ENCODE measurements at regions not wholly inside any gene's neighbourhood (a gene's known extent, or its start where the extent isn't known, plus 50 kb on each side); places are given as distances from the start of the nearest gene placed in this dataset.

- WGBS = 97% methylated on average over 2 of the region's 2 CpGs
Observed at GRCh38 chr11:112437096-112437495, 176.4 kb upstream of the PLET1 start.

GRCh38 chr11:112439614-112440013 is 179.0 kb upstream of the PLET1 start:
- H3K4me1 ChIP-seq (ENCODE audit: insufficient read depth, low read length) = no peaks in the 10 kb centered on the region
- H3K9me3 ChIP-seq (ENCODE audit: insufficient read depth, low read depth, low read length) = peaks cover 3% of the 10 kb centered on the region; the same call in 1 of the 2 replicates
- H3K9ac ChIP-seq (ENCODE audit: low read depth, low read length) = no peak overlapping the region
- no peaks in the 10 kb centered on the region for H3K36me3 ChIP-seq (ENCODE audit: insufficient read depth, low read length)
- no peaks in the 10 kb centered on the region for H3K27me3 ChIP-seq (ENCODE audit: insufficient read depth, low read length)
- no CpG with 5 or more reads among the region's 2 CpGs for WGBS
- H3K27ac ChIP-seq (ENCODE audit: low read depth, low read length) = no peak overlapping the region
- H3K4me3 ChIP-seq (ENCODE audit: low read length) = no peak overlapping the region

More at GRCh38 chr11:112437096-112437495, 176.4 kb upstream of the PLET1 start:
- H3K4me3 ChIP-seq (ENCODE audit: low read length) = no peak overlapping the region
- no peaks in the 10 kb centered on the region for H3K9me3 ChIP-seq (ENCODE audit: insufficient read depth, low read depth, low read length)
- no peak overlapping the region for H3K9ac ChIP-seq (ENCODE audit: low read depth, low read length)
- H3K36me3 ChIP-seq (ENCODE audit: insufficient read depth, low read length) = no peaks in the 10 kb centered on the region
- H3K4me1 ChIP-seq (ENCODE audit: insufficient read depth, low read length) = no peaks in the 10 kb centered on the region
- no peak overlapping the region for H3K27ac ChIP-seq (ENCODE audit: low read depth, low read length)
- no peaks in the 10 kb centered on the region for H3K27me3 ChIP-seq (ENCODE audit: insufficient read depth, low read length)

GRCh38 chr11:112440518-112440917 is 179.9 kb upstream of the PLET1 start:
- 94% methylated on average over 1 of the region's 1 CpG for WGBS
- H3K36me3 ChIP-seq (ENCODE audit: insufficient read depth, low read length) = no peaks in the 10 kb centered on the region
- H3K4me3 ChIP-seq (ENCODE audit: low read length) = no peak overlapping the region

GRCh38 chr11:112448168-112448567 is 187.5 kb upstream of the PLET1 start:
- 89% methylated on average over 4 of the region's 4 CpGs for WGBS
- no peak overlapping the region for H3K27ac ChIP-seq (ENCODE audit: low read depth, low read length)
- no peaks in the 10 kb centered on the region for H3K4me1 ChIP-seq (ENCODE audit: insufficient read depth, low read length)
- H3K4me3 ChIP-seq (ENCODE audit: low read length) = no peak overlapping the region
- H3K36me3 ChIP-seq (ENCODE audit: insufficient read depth, low read length) = no peaks in the 10 kb centered on the region
- H3K27me3 ChIP-seq (ENCODE audit: insufficient read depth, low read length) = no peaks in the 10 kb centered on the region
- no peak overlapping the region for H3K9ac ChIP-seq (ENCODE audit: low read depth, low read length)
- peaks cover 13% of the 10 kb centered on the region; the same call in 1 of the 2 replicates for H3K9me3 ChIP-seq (ENCODE audit: insufficient read depth, low read depth, low read length)

More at GRCh38 chr11:112440518-112440917, 179.9 kb upstream of the PLET1 start:
- Histone ChIP-seq H3K27ac (ENCODE audit: low read depth, low read length) (no peak overlapping the region), H3K9me3 (ENCODE audit: insufficient read depth, low read depth, low read length) (peaks cover 3% of the 10 kb centered on the region; the same call in 1 of the 2 replicates), H3K27me3 (ENCODE audit: insufficient read depth, low read length) (no peaks in the 10 kb centered on the region), H3K4me1 (ENCODE audit: insufficient read depth, low read length) (no peaks in the 10 kb centered on the region), H3K9ac (ENCODE audit: low read depth, low read length) (no peak overlapping the region)

- Histone ChIP-seq H3K27ac (ENCODE audit: low read depth, low read length) (no peak overlapping the region), H3K4me1 (ENCODE audit: insufficient read depth, low read length) (no peaks in the 10 kb centered on the region), H3K36me3 (ENCODE audit: insufficient read depth, low read length) (no peaks in the 10 kb centered on the region), H3K27me3 (ENCODE audit: insufficient read depth, low read length) (no peaks in the 10 kb centered on the region), H3K9ac (ENCODE audit: low read depth, low read length) (no peak overlapping the region), H3K4me3 (ENCODE audit: low read length) (no peak overlapping the region), H3K9me3 (ENCODE audit: insufficient read depth, low read depth, low read length) (peaks cover 13% of the 10 kb centered on the region; the same call in 1 of the 2 replicates)
- WGBS = 56% methylated on average over 1 of the region's 1 CpG
Observed at GRCh38 chr11:112448806-112449205, 188.1 kb upstream of the PLET1 start.

DNA sequence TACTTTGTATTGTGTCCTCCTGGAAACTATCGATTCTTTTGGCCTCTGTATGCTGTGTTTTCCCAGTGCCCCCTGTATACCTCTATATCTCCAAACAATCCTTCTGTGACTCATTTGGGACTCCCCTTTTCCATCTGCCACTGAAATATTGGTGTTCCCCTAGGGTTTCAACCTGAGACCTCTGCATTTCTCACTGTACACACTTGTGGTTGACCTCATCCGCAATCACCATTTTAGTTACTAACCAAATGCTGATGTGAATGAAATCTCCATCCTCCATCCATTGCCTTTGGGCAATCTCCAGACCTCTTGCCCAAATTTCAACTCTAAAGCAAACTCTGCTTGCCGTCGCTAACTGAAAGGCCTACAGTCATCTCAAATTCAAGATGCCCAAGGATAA is 190.6 kb upstream of the PLET1 start:
- H3K4me1 ChIP-seq (ENCODE audit: insufficient read depth, low read length) = no peaks in the 10 kb centered on the region
- H3K4me3 ChIP-seq (ENCODE audit: low read length) = no peak overlapping the region
- no peaks in the 10 kb centered on the region for H3K27me3 ChIP-seq (ENCODE audit: insufficient read depth, low read length)
- no peaks in the 10 kb centered on the region for H3K36me3 ChIP-seq (ENCODE audit: insufficient read depth, low read length)
- H3K9ac ChIP-seq (ENCODE audit: low read depth, low read length) = no peak overlapping the region
- peaks cover 10% of the 10 kb centered on the region; the same call in 1 of the 2 replicates for H3K9me3 ChIP-seq (ENCODE audit: insufficient read depth, low read depth, low read length)
- H3K27ac ChIP-seq (ENCODE audit: low read depth, low read length) = no peak overlapping the region
- 95% methylated on average over 4 of the region's 4 CpGs for WGBS

- Histone ChIP-seq H3K27me3 (ENCODE audit: insufficient read depth, low read length) (no peaks in the 10 kb centered on the region), H3K4me1 (ENCODE audit: insufficient read depth, low read length) (no peaks in the 10 kb centered on the region), H3K36me3 (ENCODE audit: insufficient read depth, low read length) (no peaks in the 10 kb centered on the region), H3K9me3 (ENCODE audit: insufficient read depth, low read depth, low read length) (no peaks in the 10 kb centered on the region), H3K27ac (ENCODE audit: low read depth, low read length) (no peak overlapping the region), H3K4me3 (ENCODE audit: low read length) (no peak overlapping the region), H3K9ac (ENCODE audit: low read depth, low read length) (no peak overlapping the region)
- 83% methylated on average over 2 of the region's 4 CpGs for WGBS
Observed at GRCh38 chr11:112453601-112454577, 193.2 kb upstream of the PLET1 start.

DNA sequence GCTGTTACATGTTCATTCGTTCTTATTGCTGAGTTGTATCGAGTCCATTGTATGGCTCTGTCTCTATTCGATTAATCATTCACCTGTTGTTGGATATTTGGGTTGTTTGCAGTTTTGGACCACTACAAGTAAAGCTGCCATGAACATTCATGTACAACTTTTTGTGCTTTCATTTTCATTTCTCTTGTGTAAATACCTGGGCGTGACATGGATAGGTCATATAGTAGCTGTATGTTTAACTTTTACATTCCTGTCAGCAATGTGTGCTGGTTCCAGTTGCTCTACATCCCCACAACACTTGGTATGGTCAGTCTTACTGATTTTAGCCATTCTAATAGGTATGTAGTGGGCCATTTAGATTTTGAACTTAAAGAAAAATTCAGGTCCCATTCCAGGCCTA is 194.2 kb upstream of the PLET1 start:
- Histone ChIP-seq H3K4me3 (ENCODE audit: low read length) (no peak overlapping the region), H3K9ac (ENCODE audit: low read depth, low read length) (no peak overlapping the region), H3K36me3 (ENCODE audit: insufficient read depth, low read length) (no peaks in the 10 kb centered on the region), H3K9me3 (ENCODE audit: insufficient read depth, low read depth, low read length) (no peaks in the 10 kb centered on the region), H3K4me1 (ENCODE audit: insufficient read depth, low read length) (no peaks in the 10 kb centered on the region), H3K27ac (ENCODE audit: low read depth, low read length) (no peak overlapping the region), H3K27me3 (ENCODE audit: insufficient read depth, low read length) (no peaks in the 10 kb centered on the region)
- 96% methylated on average over 3 of the region's 4 CpGs for WGBS

DNA sequence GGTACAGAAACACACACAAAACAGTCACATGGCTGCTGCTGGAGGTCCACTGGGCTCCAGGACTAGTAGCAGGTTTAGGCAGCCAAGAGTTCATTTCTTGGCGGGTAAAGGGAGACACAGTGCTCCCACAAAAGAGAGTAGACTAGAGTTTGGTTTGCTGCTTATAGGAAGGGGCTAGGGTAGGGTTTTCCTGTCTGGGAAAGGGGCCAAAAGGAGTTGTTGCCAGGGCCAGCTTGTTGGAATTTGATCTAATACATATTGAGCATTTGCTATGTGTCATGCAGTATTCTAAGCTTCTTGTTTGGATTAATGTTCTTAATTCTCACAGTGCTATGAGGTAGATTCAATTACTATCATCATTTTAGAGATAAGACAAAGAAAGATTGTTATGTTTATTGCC is 195.1 kb upstream of the PLET1 start:
- no peaks in the 10 kb centered on the region for H3K36me3 ChIP-seq (ENCODE audit: insufficient read depth, low read length)
- no peak overlapping the region for H3K27ac ChIP-seq (ENCODE audit: low read depth, low read length)
- H3K4me1 ChIP-seq (ENCODE audit: insufficient read depth, low read length) = no peaks in the 10 kb centered on the region
- H3K27me3 ChIP-seq (ENCODE audit: insufficient read depth, low read length) = no peaks in the 10 kb centered on the region
- no peaks in the 10 kb centered on the region for H3K9me3 ChIP-seq (ENCODE audit: insufficient read depth, low read depth, low read length)
- no peak overlapping the region for H3K4me3 ChIP-seq (ENCODE audit: low read length)
- H3K9ac ChIP-seq (ENCODE audit: low read depth, low read length) = no peak overlapping the region
- 96% methylated on average over 1 of the region's 1 CpG for WGBS

DNA sequence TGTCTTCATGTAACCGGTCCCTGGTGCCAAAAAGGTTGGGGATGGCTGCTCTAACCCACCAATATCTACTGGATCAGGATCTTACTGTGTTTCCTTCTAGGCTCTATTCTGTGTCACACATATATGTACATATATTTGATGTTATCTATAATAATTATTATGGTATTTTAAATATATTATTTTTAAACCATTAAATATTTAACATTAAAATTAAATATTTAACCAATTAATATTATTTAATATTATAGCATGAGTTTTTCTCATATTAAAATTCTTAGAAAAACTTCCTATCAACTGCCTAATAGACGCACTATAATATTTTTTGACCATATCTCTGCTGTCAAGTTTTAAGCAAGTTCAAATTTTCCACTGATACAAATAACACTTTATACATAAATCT is 196.9 kb upstream of the PLET1 start:
- Histone ChIP-seq H3K9ac (ENCODE audit: low read depth, low read length) (no peak overlapping the region), H3K27me3 (ENCODE audit: insufficient read depth, low read length) (no peaks in the 10 kb centered on the region), H3K27ac (ENCODE audit: low read depth, low read length) (no peak overlapping the region), H3K36me3 (ENCODE audit: insufficient read depth, low read length) (no peaks in the 10 kb centered on the region), H3K9me3 (ENCODE audit: insufficient read depth, low read depth, low read length) (no peaks in the 10 kb centered on the region), H3K4me3 (ENCODE audit: low read length) (no peak overlapping the region), H3K4me1 (ENCODE audit: insufficient read depth, low read length) (no peaks in the 10 kb centered on the region)
- WGBS = 92% methylated on average over 2 of the region's 2 CpGs

- Histone ChIP-seq H3K9ac (ENCODE audit: low read depth, low read length) (no peak overlapping the region), H3K9me3 (ENCODE audit: insufficient read depth, low read depth, low read length) (no peaks in the 10 kb centered on the region), H3K4me3 (ENCODE audit: low read length) (no peak overlapping the region), H3K4me1 (ENCODE audit: insufficient read depth, low read length) (no peaks in the 10 kb centered on the region), H3K27ac (ENCODE audit: low read depth, low read length) (no peak overlapping the region), H3K36me3 (ENCODE audit: insufficient read depth, low read length) (no peaks in the 10 kb centered on the region), H3K27me3 (ENCODE audit: insufficient read depth, low read length) (no peaks in the 10 kb centered on the region)
- WGBS = 100% methylated on average over 3 of the region's 4 CpGs
Observed at GRCh38 chr11:112459001-112459400, 198.3 kb upstream of the PLET1 start.

Data from HUES64 (cell line).